GM19324 (cell line): ENCODE measurements at regions not wholly inside any gene's neighbourhood (a gene's known extent, or its start where the extent isn't known, plus 50 kb on each side); places are given as distances from the start of the nearest gene placed in this dataset.
"Not testable (repeated sequence)": the region's sequence is repeated elsewhere in the genome, so short reads cannot be mapped to it uniquely, and the experiment has no call there.

ENCODE experiments used
- ATAC-seq: cut with Tn5 transposase; IDR thresholded peaks from one replicate; pipeline ENCODE4 v1.9.1; 2021; ENCODE audit warnings: mild to moderate bottlenecking, moderate library complexity; ENCODE audit not compliant: unreplicated experiment, low FRiP score

- no peak for ATAC-seq
Observed at GRCh38 chr20:53678990-53679596, 85.5 kb upstream of the ZNF217 start.

DNA sequence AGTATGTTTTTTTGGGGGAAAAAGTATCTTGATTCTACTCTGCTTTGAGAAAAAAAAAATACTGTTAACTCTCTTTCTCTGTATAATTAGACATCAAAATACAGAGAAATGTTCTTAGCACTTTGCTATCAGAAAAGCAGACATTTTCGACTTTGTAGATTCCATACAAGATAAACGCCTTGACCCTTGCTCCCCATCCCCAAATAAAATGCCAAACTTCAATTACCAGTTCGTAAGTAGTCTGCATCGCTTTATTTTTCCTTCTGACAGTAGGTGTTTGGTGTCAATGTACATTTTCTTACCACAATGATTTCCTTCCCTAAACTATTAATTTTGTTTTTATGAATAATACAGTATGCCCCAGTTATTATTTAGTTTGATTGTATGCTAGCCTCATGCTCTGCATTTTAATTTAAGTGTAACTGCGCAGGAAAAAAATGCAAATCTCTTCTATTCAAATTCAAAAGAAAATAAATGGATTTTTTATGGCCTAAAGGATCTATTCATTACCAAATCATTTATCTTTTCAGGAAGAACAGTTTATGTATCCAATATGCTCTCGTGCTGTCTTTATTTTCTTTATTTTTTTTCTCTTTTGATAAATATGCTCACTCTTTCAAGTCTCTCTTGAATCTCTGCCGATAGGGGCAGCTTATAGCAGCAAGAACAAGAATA, 84.8 kb upstream of the ZNF217 start:
- ATAC-seq: no peak

DNA sequence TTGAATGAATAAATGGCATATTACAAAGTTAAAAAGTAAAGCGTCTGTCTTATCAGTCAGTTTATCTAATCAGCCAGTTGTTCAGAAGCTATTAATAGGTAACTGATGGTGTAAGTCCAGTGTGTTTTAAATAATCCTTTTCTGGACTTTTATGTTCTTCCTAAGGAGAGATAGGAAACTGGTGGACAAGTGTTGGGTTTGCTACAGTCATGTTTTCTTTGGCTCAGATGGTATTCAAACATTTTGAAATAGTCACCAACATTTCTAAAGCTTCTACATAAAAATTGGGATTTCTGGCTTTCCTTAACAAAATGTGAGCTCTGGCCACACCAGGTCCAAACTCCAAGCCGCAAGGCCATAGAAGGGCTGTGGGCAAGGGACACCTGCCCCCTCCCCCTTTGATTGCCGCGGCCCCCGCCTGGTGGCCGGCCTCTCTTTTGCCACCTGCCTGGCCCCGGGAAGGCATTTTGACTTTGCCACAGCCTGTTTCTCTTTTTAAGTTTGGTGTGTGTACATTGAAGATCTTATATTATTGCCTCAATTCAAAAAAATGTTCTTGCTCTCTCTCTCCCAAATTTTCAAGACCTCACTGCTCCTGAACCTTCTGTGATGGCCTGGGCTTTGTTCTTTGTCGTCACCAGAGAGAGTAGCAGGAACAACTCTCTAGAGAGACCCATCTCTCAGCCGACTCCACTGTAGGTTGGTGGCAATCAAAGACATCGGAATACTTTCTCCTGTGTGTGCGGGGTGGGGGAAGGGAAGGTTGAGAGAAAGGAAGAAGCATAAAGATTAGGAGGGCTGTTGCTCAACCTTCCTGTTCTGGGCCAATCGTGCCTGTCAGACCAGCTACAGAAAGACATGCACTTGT, 84.0 kb upstream of the ZNF217 start:
- no peak for ATAC-seq

GRCh38 chr20:53676987-53677386, 83.3 kb upstream of the ZNF217 start:
- no peak for ATAC-seq

- no peak for ATAC-seq
Observed at GRCh38 chr20:53676519-53676822, 82.8 kb upstream of the ZNF217 start.

DNA sequence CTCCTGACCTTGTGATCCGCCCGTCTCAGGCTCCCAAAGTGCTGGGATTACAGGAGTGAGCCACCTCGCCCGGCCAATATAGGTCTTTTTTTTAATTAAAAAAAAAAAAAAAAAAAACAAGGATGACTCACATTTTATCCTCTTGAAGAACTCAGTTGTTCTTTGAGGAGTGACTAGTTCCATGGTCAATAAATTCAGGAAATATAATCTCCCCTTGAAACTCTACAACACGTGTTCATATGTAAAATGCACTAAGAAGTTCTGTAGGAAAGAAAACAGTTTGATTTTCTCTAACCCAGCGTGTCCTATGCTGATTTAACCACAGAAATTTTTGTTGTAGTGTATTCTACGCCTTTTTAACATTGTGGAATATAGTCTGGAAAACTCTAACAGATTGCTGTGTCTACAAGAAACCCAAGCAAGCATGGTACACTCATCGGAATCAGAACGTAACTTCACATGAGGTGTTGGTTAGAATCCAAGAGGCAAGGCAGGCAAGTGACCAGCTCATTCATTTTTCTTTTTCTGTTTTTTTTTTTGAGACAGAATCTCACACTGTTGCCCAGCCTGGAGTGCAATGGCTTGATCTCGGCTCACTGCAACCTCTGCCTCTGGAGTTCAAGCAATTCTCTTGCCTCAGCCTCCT, 79.0 kb upstream of the ZNF217 start:
- no peak for ATAC-seq

DNA sequence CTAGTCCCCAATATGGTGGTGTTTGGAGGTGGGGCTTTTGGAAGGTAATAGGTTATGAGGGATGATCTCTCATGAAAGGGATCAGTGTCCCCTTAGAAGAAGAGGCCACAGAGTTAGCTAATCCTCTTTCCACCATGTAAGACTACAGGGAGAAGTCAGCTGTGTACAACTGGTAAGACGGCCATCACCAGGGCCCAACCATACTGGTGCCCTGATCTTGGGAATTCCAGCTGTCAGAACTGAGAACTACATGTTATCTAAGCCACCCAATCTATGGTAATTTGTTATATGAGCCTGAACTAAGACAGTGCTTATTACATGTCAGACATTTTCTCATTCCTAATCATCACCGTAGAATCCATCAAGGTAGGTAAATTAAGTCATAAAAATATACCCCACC, 77.7 kb upstream of the ZNF217 start:
- no peak for ATAC-seq

- not testable (repeated sequence) for ATAC-seq
Observed at GRCh38 chr20:53669517-53670313, 76.1 kb upstream of the ZNF217 start.

DNA sequence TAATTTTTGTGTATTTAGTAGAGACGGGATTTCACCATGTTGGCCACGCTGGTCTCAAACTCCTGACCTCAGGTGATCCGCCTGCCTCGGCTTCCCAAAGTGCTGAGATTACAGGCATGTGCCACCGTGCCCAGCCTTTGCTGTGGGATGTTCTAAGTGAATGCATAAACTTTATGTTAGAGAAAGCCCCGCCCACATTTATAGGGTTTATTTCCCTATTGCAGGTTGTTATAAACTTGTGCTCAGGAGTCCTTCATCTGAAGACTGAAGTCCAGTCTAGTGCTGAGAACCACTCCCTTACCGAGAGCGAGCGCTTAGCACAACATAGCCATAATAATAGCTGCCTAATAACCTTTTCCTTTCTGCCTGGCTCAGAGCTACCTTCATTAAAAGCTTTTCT, 75.4 kb upstream of the ZNF217 start:
- no peak for ATAC-seq

GRCh38 chr20:53666144-53666543, 72.5 kb upstream of the ZNF217 start:
- ATAC-seq: no peak

DNA sequence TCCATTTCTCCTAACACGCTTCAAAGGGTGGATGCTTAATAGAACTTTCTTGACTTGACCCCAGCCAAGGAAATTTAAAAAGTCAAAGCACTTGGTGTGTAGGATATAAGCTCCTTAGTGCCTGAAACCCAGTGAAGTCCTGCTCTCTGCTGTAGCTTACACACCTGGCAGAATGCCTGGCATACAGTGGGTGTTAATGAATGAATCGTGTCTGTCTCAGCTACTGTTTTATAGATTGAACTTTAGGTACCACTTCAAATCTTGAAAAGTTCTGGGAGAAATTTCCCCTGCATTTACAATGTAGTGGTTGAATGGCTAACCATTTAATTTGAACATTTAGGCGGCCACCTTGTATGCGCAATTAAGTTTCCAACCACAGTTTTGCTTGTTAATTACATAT, 70.5 kb upstream of the ZNF217 start:
- ATAC-seq: no peak

DNA sequence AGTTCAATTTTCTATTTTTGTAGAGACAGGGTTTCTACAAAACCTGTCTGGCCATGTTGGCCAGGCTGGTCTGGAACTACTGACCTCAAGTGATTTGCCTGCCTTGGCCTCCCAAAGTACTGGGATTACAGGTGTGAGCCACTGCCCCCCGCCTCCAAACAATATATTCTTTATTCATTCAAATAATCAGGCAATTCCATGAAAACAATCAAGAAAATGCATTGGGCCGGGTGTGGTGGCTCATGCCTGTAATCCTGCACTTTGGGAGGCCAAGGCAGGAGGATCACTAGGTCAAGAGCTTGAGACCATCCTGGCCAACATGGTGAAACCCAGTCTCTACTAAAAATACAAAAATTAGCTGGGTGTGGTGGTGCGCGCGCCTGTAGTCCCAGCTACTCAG, 69.9 kb upstream of the ZNF217 start:
- ATAC-seq: not testable (repeated sequence)

GRCh38 chr20:53662595-53662994, 69.0 kb upstream of the ZNF217 start:
- ATAC-seq: no peak

DNA sequence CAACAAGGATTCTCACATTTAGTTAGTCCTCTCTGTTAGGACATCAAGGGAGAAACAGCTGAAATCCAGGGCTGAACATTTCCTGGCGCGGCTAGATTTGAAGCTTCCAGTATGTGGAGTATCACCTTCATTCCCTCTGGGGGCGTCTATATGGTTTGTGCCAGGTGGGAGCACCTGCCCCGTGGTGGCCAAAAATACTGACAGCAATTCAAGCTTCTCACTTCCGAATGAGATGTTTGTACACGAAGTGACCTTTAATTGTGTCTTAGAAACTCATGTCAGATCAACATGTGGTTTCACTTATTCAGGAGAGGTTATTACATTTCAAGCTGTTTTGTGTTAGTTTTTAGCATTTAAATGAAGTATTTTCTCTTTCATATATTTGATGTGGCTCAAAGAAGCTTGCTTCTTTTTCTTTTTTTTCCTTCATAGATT, 67.3 kb upstream of the ZNF217 start:
- no peak for ATAC-seq

GRCh38 chr20:53660078-53660909, 66.7 kb upstream of the ZNF217 start:
- ATAC-seq: no peak

DNA sequence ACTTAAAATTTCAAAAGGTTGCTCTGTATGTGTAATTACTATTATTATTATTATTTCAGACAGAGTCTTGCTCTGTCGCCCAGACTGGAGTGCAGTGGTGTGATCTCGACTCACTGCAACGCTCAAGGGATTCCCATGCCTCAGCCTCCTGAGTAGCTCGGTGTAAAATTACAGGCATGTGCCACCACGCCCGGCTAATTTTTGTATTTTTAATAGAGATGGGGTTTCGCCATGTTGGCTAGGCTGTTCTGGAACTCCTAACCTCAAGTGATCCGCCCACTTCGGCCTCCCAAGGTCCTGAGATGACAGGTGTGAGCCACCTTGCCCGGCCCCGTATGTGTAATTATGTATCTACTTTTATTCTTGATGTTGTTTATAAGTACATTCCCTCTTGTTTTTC, 65.3 kb upstream of the ZNF217 start:
- ATAC-seq: no peak

DNA sequence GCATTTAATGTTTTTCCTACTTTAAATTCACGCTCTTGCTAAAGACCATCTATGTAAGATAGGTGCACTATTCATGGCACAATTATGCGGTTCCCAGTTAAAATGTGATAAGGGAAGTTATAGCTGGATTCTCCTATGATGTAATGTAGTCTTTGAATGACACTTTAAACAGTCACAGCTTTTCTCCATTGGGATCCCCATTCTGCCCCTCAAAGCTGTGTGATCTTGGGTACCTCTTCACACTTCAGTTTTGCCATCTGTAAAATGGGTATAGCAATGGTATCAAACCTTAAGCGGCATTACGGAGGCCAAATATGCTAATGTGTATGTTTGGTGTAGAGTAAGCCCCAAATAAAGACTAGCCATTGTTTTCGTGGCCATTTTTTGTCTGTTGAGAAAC, 64.7 kb upstream of the ZNF217 start:
- no peak for ATAC-seq

- ATAC-seq: no peak
Observed at GRCh38 chr20:53657732-53658131, 64.1 kb upstream of the ZNF217 start.

DNA sequence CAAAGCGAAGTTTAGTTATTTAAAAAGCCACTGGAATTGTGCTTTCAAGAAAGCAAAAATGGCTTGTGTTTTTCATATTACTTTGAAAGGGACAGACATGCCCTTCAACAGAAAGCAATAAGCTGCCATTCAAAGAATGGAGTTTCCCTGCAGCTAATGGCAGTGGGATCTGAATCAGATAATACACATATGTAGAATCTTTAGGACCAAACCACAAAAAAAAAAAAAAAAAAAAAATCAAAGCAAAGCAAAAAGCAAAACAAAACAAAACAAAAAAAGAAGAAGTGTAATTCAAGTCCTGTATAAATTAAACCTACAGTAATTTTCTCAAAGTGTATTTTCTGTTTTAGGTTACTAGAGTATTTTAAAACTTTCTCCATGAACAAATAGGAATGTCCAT, 63.6 kb upstream of the ZNF217 start:
- ATAC-seq: no peak
